Retina (tissue), 1 donor: ENCODE measurements at regions not wholly inside any gene's neighbourhood (a gene's known extent, or its start where the extent isn't known, plus 50 kb on each side); places are given as distances from the start of the nearest gene placed in this dataset.
"Not testable (repeated sequence)": the region's sequence is repeated elsewhere in the genome, so short reads cannot be mapped to it uniquely, and the experiment has no call there.

Source experiments
- DNase-seq: peaks from one replicate; pipeline ENCODE4 v3.0.0-alpha.2; 2016

GRCh38 chr1:143584508-143584907, 387.3 kb downstream of the FAM72C start:
- DNase-seq = no peak

- DNase-seq = no peak
Observed at GRCh38 chr1:143574891-143575520, 396.8 kb downstream of the FAM72C start.

- DNase-seq = not testable (repeated sequence)
Observed at GRCh38 chr1:143572661-143573060, 399.1 kb downstream of the FAM72C start.

- DNase-seq = not testable (repeated sequence)
Observed at GRCh38 chr1:143563761-143564160, 408.0 kb downstream of the FAM72C start.

GRCh38 chr1:143553627-143554026, 418.2 kb downstream of the FAM72C start:
- no peak for DNase-seq

GRCh38 chr1:143504703-143505102, 467.1 kb downstream of the FAM72C start:
- not testable (repeated sequence) for DNase-seq

GRCh38 chr1:143504080-143504479, 467.7 kb downstream of the FAM72C start:
- DNase-seq = not testable (repeated sequence)

GRCh38 chr1:143503048-143503447, 468.7 kb downstream of the FAM72C start:
- not testable (repeated sequence) for DNase-seq

- DNase-seq = not testable (repeated sequence)
Observed at GRCh38 chr1:143502038-143502437, 469.7 kb downstream of the FAM72C start.

- DNase-seq = peak; percentile 0
Observed at GRCh38 chr1:143498059-143498749, 473.6 kb downstream of the FAM72C start.

GRCh38 chr1:143497374-143497747, 474.4 kb downstream of the FAM72C start:
- DNase-seq = no peak

- DNase-seq = not testable (repeated sequence)
Observed at GRCh38 chr1:143496526-143497373, 475.0 kb downstream of the FAM72C start.
